ENCODE measurements at regions not wholly inside any gene's neighbourhood (a gene's known extent, or its start where the extent isn't known, plus 50 kb on each side); places are given as distances from the start of the nearest gene placed in this dataset.

DNA sequence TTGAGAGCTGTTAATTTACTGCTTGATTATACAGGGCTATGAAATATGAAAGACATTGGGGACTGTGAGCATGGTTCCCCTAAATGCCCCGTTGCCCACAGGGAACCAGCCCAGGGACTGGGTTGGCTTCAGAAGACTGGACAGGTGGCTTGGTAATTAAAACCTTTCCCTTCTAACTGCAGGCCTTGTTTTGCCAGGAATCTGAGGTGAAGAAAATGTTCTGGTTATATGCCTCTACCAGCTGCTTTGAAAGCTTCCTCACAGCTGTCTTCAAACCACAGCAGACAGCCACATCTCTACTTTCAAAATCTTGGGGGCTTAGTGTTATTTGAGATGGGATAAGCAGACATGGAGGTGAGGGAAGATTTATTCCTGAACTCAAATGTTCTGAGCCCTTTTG lies 153.3 kb upstream of the SPRY4 start:
- peak; percentile 98 for DNase-seq (ENCODE audit: low read depth)

GRCh38 chr5:142475102-142475513 lies 150.3 kb upstream of the SPRY4 start:
- no peak for DNase-seq (ENCODE audit: low read depth)

DNA sequence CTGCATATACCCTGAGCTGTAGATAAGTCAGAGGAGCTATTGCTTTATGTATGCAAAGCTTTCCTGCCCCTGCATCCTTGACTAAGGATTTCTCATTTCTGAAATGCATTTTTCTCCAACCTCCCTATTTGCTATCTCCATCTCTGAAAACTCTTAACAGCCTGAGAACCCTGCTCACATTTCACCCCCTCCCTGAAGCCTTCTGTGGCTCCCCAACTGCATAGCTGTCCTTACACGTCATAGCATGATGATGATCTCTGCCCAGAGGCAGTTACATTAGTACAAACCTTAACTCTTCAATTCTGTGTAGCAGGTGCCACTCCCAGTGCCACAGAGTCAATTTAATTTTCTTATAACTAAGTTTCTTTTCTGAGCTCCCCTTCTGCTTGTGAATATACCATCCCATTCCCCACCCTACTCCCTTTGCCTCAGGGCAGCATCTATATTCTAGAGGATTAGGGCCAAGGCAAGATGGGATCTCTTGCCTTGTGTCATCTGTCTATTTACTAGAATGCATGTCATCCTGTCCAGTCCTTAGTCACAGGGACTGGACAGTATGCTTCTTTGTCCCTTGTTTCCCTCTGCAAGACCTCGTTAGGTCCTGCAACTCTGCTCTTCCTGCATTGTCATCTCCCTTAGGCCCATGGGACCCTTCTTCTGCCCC lies 149.7 kb upstream of the SPRY4 start:
- peak; percentile 73 for DNase-seq (ENCODE audit: low read depth)

- no peak for DNase-seq (ENCODE audit: low read depth)
These were observed 148.2 kb upstream of the SPRY4 start for GRCh38 chr5:142473038-142473437.

- no peak for DNase-seq (ENCODE audit: low read depth)
These were observed 147.6 kb upstream of the SPRY4 start for GRCh38 chr5:142472306-142472951.

- DNase-seq (ENCODE audit: low read depth): no peak
These were observed 141.6 kb upstream of the SPRY4 start for GRCh38 chr5:142466195-142466971.

GRCh38 chr5:142465476-142465875 lies 140.7 kb upstream of the SPRY4 start:
- DNase-seq (ENCODE audit: low read depth): no peak

- DNase-seq (ENCODE audit: low read depth): no peak
These were observed 139.1 kb upstream of the SPRY4 start for GRCh38 chr5:142463904-142464303.

DNA sequence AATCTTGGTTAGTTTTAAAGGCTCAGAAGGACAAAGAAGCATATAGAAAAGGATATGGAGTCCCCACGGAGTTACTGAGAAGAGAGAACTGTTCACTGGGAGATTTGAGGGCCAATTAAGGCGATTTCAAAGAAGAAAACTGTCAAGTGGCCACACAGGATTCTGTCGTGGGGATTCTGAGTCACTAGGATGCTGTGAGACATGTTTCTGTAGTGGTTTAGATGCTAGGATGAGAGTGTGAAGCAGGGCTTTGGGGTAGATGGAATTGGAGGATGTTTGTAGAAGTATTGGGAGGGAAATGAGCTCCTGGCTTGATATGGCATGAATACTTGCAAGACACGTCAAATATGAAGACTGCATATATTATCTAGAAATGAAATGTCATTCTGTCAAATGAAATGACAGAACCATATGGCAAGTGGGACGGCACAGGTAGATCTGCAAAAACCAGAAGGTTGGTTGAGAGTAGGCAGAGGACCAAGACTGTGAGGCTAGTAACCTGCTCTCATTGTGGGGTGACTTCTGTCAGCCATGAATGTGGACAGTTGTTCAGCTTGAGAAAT lies 136.3 kb upstream of the SPRY4 start:
- no peak for DNase-seq (ENCODE audit: low read depth)

GRCh38 chr5:142459209-142459608 lies 134.4 kb upstream of the SPRY4 start:
- DNase-seq (ENCODE audit: low read depth): no peak

GRCh38 chr5:142455856-142456255 lies 131.0 kb upstream of the SPRY4 start:
- no peak for DNase-seq (ENCODE audit: low read depth)

GRCh38 chr5:142453932-142454331 lies 129.1 kb upstream of the SPRY4 start:
- no peak for DNase-seq (ENCODE audit: low read depth)

DNA sequence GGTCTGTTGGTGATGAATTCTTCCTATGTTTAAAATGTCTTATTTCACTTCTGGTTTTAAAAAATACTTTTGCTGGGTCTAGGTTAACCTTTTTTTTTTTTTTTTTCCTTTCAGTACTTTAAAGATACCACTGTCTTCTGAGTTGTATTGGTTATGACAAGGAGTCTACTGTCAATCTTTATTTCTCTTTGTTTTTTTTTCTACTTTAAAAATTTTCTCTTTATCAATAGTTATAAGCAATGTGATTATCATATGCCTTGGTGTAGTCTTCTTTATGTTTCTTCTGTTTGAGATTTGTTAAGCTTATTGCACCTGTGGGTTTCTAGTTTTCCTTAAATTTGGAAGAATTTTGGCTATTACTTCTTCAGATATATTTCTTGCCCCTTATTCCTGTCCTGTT lies 125.6 kb upstream of the SPRY4 start:
- DNase-seq (ENCODE audit: low read depth): no peak

- no peak for DNase-seq (ENCODE audit: low read depth)
These were observed 123.1 kb upstream of the SPRY4 start for GRCh38 chr5:142447887-142448286.

DNA sequence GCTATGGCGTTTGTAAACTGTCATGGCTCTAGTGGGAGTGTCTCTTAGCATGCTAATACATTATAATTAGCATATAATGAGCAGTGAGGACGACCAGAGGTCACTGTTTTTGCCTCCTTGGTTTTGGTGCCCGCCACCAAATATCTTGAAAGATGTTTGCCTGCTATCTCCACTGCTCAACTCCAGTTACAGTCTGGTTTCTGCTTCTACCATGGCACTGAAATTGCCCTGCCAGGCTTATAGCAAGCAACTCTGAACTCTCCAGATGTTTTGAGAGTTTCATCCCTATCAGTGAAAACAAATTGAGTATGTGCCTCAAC lies 122.1 kb upstream of the SPRY4 start:
- DNase-seq (ENCODE audit: low read depth): no peak

DNA sequence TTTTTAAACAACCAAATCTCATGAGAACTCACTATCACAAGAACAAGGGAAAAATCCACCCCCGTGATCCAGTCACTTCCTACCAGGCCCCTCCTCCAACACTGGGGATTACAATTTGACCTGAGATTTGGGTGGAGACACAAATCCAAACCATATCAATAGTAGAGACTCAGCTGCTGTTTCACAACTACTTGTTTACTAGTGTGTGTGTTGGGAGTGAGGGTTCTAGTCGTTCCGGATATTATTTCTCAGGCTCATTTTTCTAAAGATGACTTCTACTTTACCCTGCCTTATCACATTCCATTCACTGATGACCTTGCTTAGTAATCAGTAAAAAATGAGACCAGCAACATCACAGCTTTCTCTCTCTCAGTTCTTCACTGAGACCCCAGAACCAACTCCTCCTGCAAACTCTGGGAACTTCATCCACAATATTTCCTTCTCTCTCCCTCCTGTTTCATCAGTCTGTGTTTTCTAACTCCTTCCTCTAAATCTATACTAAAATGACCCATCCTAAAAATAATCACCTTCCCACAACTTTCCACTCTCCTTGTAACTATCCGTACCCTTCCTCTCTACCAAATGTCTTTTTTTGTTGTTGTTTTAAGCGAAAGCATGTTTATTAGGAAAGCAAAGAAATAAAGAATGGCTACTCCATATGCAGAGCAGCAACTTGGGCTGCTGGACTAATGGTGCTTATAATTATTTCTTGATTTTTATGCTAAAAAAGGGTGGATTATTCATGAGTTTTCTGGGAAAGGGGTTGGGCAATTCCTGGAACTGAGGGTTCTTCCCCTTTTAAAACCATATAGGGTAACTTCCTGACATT lies 121.5 kb upstream of the SPRY4 start:
- DNase-seq (ENCODE audit: low read depth): peak; percentile 51

GRCh38 chr5:142445266-142445665 lies 120.4 kb upstream of the SPRY4 start:
- no peak for DNase-seq (ENCODE audit: low read depth)

DNA sequence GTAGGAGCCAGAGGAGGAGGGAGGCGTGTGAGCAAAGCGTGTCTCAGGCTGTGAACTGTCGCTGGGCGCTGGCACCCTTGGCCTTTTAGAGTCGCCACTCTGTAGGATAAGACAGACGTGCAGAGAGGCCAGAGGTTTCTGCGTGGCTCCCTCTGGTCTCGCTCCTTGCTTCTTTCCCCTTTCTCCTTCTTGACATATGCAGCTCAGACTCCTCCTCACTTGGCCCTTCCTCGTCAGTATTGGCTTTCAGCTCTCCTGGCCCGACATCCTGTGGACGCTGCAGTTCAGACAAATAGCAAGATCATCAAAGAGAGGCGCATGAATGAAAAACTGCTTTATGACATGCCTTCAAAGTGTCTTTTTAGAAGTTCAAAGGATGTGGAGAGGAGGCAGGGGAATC lies 116.8 kb upstream of the SPRY4 start:
- no peak for DNase-seq (ENCODE audit: low read depth)

GRCh38 chr5:142439207-142439860 lies 114.5 kb upstream of the SPRY4 start:
- peak; percentile 78 for DNase-seq (ENCODE audit: low read depth)

GRCh38 chr5:142438573-142438972 lies 113.8 kb upstream of the SPRY4 start:
- peak; percentile 37 for DNase-seq (ENCODE audit: low read depth)

GRCh38 chr5:142437563-142437962 lies 112.7 kb upstream of the SPRY4 start:
- DNase-seq (ENCODE audit: low read depth): no peak
